ENCODE measurements at regions not wholly inside any gene's neighbourhood (a gene's known extent, or its start where the extent isn't known, plus 50 kb on each side); places are given as distances from the start of the nearest gene placed in this dataset.

GRCh38 chr5:128693764-128694163, 155.7 kb upstream of the FBN2 start:
- Mint-ChIP-seq H3K9me3 (peaks cover 11% of the 10 kb centered on the region), H3K36me3 (ENCODE audit: low read depth) (no peaks in the 10 kb centered on the region), H3K4me3 (no peak overlapping the region), H3K27ac (ENCODE audit: unreplicated experiment) (no peak overlapping the region), H3K4me1 (peaks cover 6% of the 10 kb centered on the region), H3K27me3 (ENCODE audit: low read depth) (no peaks in the 10 kb centered on the region)
- TF ChIP-seq CTCF (conservative IDR thresholded peaks at IDR 0.05): no peak
- no peak for DNase-seq (ENCODE audit: low read depth, low spot score)

DNA sequence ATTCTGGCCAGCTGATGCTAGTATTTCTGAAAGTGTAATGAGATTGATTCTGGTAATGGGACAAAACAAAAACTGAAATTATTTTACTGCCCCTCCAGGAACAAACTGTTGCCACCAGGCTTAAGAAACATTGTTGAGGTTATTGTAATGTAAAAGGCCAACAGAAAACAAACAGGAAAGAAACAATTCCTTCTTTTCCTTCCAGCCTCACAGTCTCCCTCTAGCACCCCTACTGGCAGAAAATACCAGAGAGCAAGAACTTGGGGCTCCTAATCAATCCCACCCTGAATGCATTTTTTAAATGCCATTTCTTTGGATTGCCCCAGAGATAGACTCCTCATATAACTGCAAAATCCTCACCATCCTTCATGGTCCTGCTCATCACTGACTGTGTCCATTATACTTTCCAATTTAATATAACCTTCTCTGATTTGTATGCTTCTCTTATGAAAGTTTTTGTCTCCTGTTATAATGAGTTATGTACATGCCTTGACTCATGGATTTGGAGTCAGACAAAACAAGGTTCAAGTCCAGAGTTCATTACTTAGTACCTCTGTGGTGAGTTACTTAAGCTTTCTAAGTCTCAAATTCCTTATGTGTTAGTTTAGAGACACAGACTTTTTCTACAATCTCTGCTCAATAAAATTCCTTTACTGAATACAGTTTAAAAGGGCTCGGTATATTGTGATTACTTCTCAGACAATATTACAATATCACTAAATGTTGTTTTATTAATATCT, 157.9 kb upstream of the FBN2 start:
- Mint-ChIP-seq H3K4me1 (peaks cover 6% of the 10 kb centered on the region), H3K9me3 (peaks cover 8% of the 10 kb centered on the region), H3K36me3 (ENCODE audit: low read depth) (no peaks in the 10 kb centered on the region), H3K4me3 (no peak overlapping the region), H3K27me3 (ENCODE audit: low read depth) (no peaks in the 10 kb centered on the region), H3K27ac (ENCODE audit: unreplicated experiment) (no peak overlapping the region)
- peak; percentile 49 for TF ChIP-seq CTCF (conservative IDR thresholded peaks at IDR 0.05)
- no peak for DNase-seq (ENCODE audit: low read depth, low spot score)

DNA sequence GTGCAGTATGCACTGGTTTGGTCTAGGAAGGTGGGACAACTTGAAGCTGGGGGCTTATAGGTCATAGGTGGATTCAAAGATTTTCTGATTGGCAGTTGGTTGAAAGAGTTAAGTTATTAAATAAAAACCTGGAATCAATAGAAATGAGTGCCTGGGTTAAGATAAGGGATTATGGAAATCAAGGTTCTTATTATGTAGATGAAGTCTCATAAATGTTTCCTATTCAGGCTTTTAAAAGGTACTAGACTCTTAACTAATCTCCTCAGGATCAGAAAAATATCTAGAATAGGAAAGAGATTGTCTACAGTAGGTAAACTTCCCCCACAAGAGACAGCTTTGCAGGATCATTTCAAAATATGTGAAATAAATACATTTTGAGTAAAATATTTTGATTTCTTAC, 163.3 kb upstream of the FBN2 start:
- H3K36me3 Mint-ChIP-seq (ENCODE audit: low read depth): no peaks in the 10 kb centered on the region
- peaks cover 6% of the 10 kb centered on the region for H3K4me1 Mint-ChIP-seq
- H3K27me3 Mint-ChIP-seq (ENCODE audit: low read depth): no peaks in the 10 kb centered on the region

DNA sequence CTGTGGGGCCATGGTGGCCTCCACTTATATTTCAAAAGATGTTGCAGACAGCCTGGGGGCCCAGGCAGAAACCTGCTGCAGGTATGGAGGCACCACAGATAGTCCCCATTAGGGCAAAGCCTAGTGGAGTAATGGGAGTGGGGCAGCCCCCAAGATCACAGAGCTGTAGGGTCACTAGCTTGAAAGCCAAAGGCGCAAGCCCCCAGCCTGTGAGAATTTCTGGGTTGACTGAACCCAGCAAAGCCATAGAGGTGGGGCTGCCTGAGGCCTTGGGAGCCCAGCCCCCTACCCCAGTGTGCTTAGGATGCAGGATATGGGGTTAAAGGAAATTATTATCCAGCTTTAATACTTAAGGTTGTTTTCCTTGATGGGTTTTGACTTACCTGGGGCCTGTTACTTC, 165.3 kb upstream of the FBN2 start:
- H3K4me1 Mint-ChIP-seq: peaks cover 1% of the 10 kb centered on the region
- TF ChIP-seq CTCF (conservative IDR thresholded peaks at IDR 0.05): no peak
- H3K9me3 Mint-ChIP-seq: no peaks in the 10 kb centered on the region

More for the DNA sequence above, 163.3 kb upstream of the FBN2 start:
- no peak for DNase-seq (ENCODE audit: low read depth, low spot score)
- Mint-ChIP-seq H3K4me3 (no peak overlapping the region), H3K9me3 (no peaks in the 10 kb centered on the region), H3K27ac (ENCODE audit: unreplicated experiment) (no peak overlapping the region)
- no peak for TF ChIP-seq CTCF (conservative IDR thresholded peaks at IDR 0.05)

GRCh38 chr5:128706269-128706668, 168.2 kb upstream of the FBN2 start:
- Mint-ChIP-seq H3K4me1 (no peaks in the 10 kb centered on the region), H3K27ac (ENCODE audit: unreplicated experiment) (no peak overlapping the region), H3K4me3 (no peak overlapping the region)

More for the DNA sequence above, 165.3 kb upstream of the FBN2 start:
- no peak for DNase-seq (ENCODE audit: low read depth, low spot score)
- H3K27me3 Mint-ChIP-seq (ENCODE audit: low read depth): no peaks in the 10 kb centered on the region
- no peak overlapping the region for H3K4me3 Mint-ChIP-seq
- no peaks in the 10 kb centered on the region for H3K36me3 Mint-ChIP-seq (ENCODE audit: low read depth)
- H3K27ac Mint-ChIP-seq (ENCODE audit: unreplicated experiment): no peak overlapping the region

More at GRCh38 chr5:128706269-128706668, 168.2 kb upstream of the FBN2 start:
- Mint-ChIP-seq H3K36me3 (ENCODE audit: low read depth) (no peaks in the 10 kb centered on the region), H3K9me3 (no peaks in the 10 kb centered on the region), H3K27me3 (ENCODE audit: low read depth) (no peaks in the 10 kb centered on the region)
- no peak for TF ChIP-seq CTCF (conservative IDR thresholded peaks at IDR 0.05)
- no peak for DNase-seq (ENCODE audit: low read depth, low spot score)
